SU-DHL-6 (cell line): ENCODE measurements at regions not wholly inside any gene's neighbourhood (a gene's known extent, or its start where the extent isn't known, plus 50 kb on each side); places are given as distances from the start of the nearest gene placed in this dataset.

Source experiments
- H2AFZ ChIP-seq: fragments of 200-600 bp; sonication (generic); 2 replicates; pipeline ENCODE4 v1.6.1; 2014; ENCODE audit warnings: low read depth, mild to moderate bottlenecking, moderate library complexity, mixed read lengths, antibody characterized with exemption, low read length; ENCODE audit not compliant: severe bottlenecking
- H3F3A ChIP-seq: fragments of 200-600 bp; shearing (Covaris generic); 2 replicates; pipeline ENCODE4 v1.6.0; 2016; ENCODE audit warnings: antibody characterized with exemption, mild to moderate bottlenecking; ENCODE audit not compliant: insufficient read depth
- H3K27ac ChIP-seq: fragments of 200-600 bp; sonication (generic); 2 replicates; pipeline ENCODE4 v1.5.1; 2016; ENCODE audit warnings: low read depth, mild to moderate bottlenecking, low read length, moderate library complexity, mixed read lengths
- H3K27me3 ChIP-seq: fragments of 200-600 bp; sonication (generic), shearing (Covaris generic); 2 replicates; pipeline ENCODE4 v1.6.0; 2014; ENCODE audit warnings: mild to moderate bottlenecking, low read length
- H3K36me3 ChIP-seq: fragments of 200-600 bp; sonication (generic); 2 replicates; pipeline ENCODE4 v1.6.1; 2014; ENCODE audit warnings: mild to moderate bottlenecking, low read length, mixed read lengths
- H3K4me2 ChIP-seq: fragments of 300-600, 200-600 bp; shearing (Covaris generic), sonication (generic); 2 replicates; pipeline ENCODE4 v1.6.0; 2014; ENCODE audit warnings: low read length, low read depth, mild to moderate bottlenecking; ENCODE audit not compliant: poor library complexity, severe bottlenecking
- H3K4me3 ChIP-seq: fragments of 200-600 bp; sonication (generic); 2 replicates; pipeline ENCODE4 v1.5.1; 2014; ENCODE audit warnings: antibody characterized with exemption, low read length, mild to moderate bottlenecking, mixed read lengths; ENCODE audit not compliant: insufficient read depth, poor library complexity, severe bottlenecking
- H3K79me2 ChIP-seq: fragments of 200-600 bp; sonication (generic); 2 replicates; pipeline ENCODE4 v1.6.1; 2014; ENCODE audit warnings: mild to moderate bottlenecking, low read length, moderate library complexity; ENCODE audit not compliant: insufficient read depth
- H3K9ac ChIP-seq: fragments of 200-600 bp; sonication (generic); 2 replicates; pipeline ENCODE4 v1.7.0; 2014; ENCODE audit warnings: mild to moderate bottlenecking, low read length
- H3K9me2 ChIP-seq: fragments of 200-600 bp; sonication (generic); replicated peaks from 2 replicates; pipeline ENCODE4 v1.6.1; 2014; ENCODE audit warnings: low read length; ENCODE audit not compliant: insufficient read depth
- H3K9me3 ChIP-seq: fragments of 200-600 bp; sonication (generic); 2 replicates; pipeline ENCODE4 v1.6.1; 2014; ENCODE audit warnings: low read length, mixed read lengths; ENCODE audit not compliant: insufficient read depth
- H4K20me1 ChIP-seq: fragments of 200-600 bp; sonication (generic); 2 replicates; pipeline ENCODE4 v1.6.1; 2014; ENCODE audit warnings: low read depth, mild to moderate bottlenecking, antibody characterized with exemption, low read length, moderate library complexity, mixed read lengths
- CTCF ChIP-seq: fragments of 200-600 bp; sonication (generic); IDR thresholded peaks from one replicate; pipeline ENCODE4 v1.5.1; 2017; ENCODE audit warnings: antibody characterized with exemption, mild to moderate bottlenecking, low read length, moderate library complexity; ENCODE audit not compliant: insufficient read depth, poor library complexity, severe bottlenecking
- EZH2phosphoT487 ChIP-seq: fragments of 200-600 bp; sonication (generic), shearing (Covaris generic); conservative IDR thresholded peaks from 2 replicates; pipeline ENCODE4 v1.6.1; 2018; ENCODE audit warnings: mild to moderate bottlenecking, antibody characterized with exemption, low read length, moderate library complexity, mixed read lengths

- no peaks in the 10 kb centered on the region for H3K9me3 ChIP-seq
- no peak overlapping the region for H3K4me3 ChIP-seq
- H3K27me3 ChIP-seq, result no peaks in the 10 kb centered on the region
- no peaks in the 10 kb centered on the region for H3K9me2 ChIP-seq
- H3F3A ChIP-seq, result no peaks in the 10 kb centered on the region
- no peak overlapping the region for H3K9ac ChIP-seq
- no peaks in the 10 kb centered on the region for H3K79me2 ChIP-seq
- H3K36me3 ChIP-seq, result no peaks in the 10 kb centered on the region
- no peak overlapping the region for H3K27ac ChIP-seq
- H4K20me1 ChIP-seq, result no peaks in the 10 kb centered on the region
- H2AFZ ChIP-seq, result no peak overlapping the region
- TF ChIP-seq EZH2phosphoT487 (no peak), CTCF (peak; percentile 25)
- H3K4me2 ChIP-seq, result no peak overlapping the region
These were observed 59.5 kb upstream of the KDR start for GRCh38 chr4:55184600-55185523.

GRCh38 chr4:55186123-55186522 lies 60.7 kb upstream of the KDR start:
- no peaks in the 10 kb centered on the region for H3K27me3 ChIP-seq
- no peak overlapping the region for H2AFZ ChIP-seq
- H3K9me2 ChIP-seq, result no peaks in the 10 kb centered on the region
- TF ChIP-seq EZH2phosphoT487 (no peak), CTCF (no peak)
- no peak overlapping the region for H3K4me2 ChIP-seq
- no peaks in the 10 kb centered on the region for H3F3A ChIP-seq
- no peak overlapping the region for H3K27ac ChIP-seq
- H3K36me3 ChIP-seq, result no peaks in the 10 kb centered on the region
- H3K4me3 ChIP-seq, result no peak overlapping the region
- no peaks in the 10 kb centered on the region for H4K20me1 ChIP-seq
- H3K79me2 ChIP-seq, result no peaks in the 10 kb centered on the region
- H3K9me3 ChIP-seq, result no peaks in the 10 kb centered on the region
- no peak overlapping the region for H3K9ac ChIP-seq

- no peaks in the 10 kb centered on the region for H3K9me3 ChIP-seq
- H3K4me2 ChIP-seq, result no peak overlapping the region
- no peak overlapping the region for H3K9ac ChIP-seq
These were observed 61.3 kb upstream of the KDR start for GRCh38 chr4:55186700-55187099.

More at GRCh38 chr4:55186700-55187099, 61.3 kb upstream of the KDR start:
- Histone ChIP-seq H3K9me2 (no peaks in the 10 kb centered on the region), H3K27me3 (no peaks in the 10 kb centered on the region), H3K36me3 (no peaks in the 10 kb centered on the region), H4K20me1 (no peaks in the 10 kb centered on the region), H2AFZ (no peak overlapping the region), H3K4me3 (no peak overlapping the region), H3K79me2 (no peaks in the 10 kb centered on the region), H3F3A (no peaks in the 10 kb centered on the region), H3K27ac (no peak overlapping the region)
- TF ChIP-seq EZH2phosphoT487, result no peak
- TF ChIP-seq CTCF, result no peak
